ENCODE measurements at regions not wholly inside any gene's neighbourhood (a gene's known extent, or its start where the extent isn't known, plus 50 kb on each side); places are given as distances from the start of the nearest gene placed in this dataset.

GRCh38 chr17:70310221-70310672 is 140.9 kb downstream of the KCNJ2 start:
- intact Hi-C loops (cut with DNase I, micrococcal nuclease) = no loop called here
- H3K4me1 Mint-ChIP-seq = no peaks in the 10 kb centered on the region

GRCh38 chr17:70313086-70313852 is 143.9 kb downstream of the KCNJ2 start:
- ATAC-seq (no peak), DNase-seq (no peak)
- intact Hi-C loops (cut with DNase I, micrococcal nuclease) = no loop called here
- no peaks in the 10 kb centered on the region for H3K36me3 Mint-ChIP-seq (ENCODE audit: low read depth)
- no peaks in the 10 kb centered on the region for H3K9me3 Mint-ChIP-seq (ENCODE audit: low read depth)
- H3K27me3 Mint-ChIP-seq = no peaks in the 10 kb centered on the region
- CTCF ChIA-PET = no interaction called here
- no peaks in the 10 kb centered on the region for H3K4me1 Mint-ChIP-seq
- H3K27ac Mint-ChIP-seq = no peak overlapping the region
- no peak overlapping the region for H3K4me3 Mint-ChIP-seq
- POLR2A ChIA-PET = no interaction called here

More at GRCh38 chr17:70310221-70310672, 140.9 kb downstream of the KCNJ2 start:
- ATAC-seq (no peak), DNase-seq (no peak)
- Mint-ChIP-seq H3K4me3 (no peak overlapping the region), H3K27ac (no peak overlapping the region), H3K27me3 (peaks cover 2% of the 10 kb centered on the region), H3K9me3 (ENCODE audit: low read depth) (no peaks in the 10 kb centered on the region), H3K36me3 (ENCODE audit: low read depth) (no peaks in the 10 kb centered on the region)
- ChIA-PET POLR2A (no interaction called here), CTCF (no interaction called here)

GRCh38 chr17:70314096-70314495 is 144.8 kb downstream of the KCNJ2 start:
- ATAC-seq (no peak), DNase-seq (no peak)
- POLR2A ChIA-PET = interaction anchor here (0.6 kb wide), 1 partner anchor 40 kb away, joined by 3 read pairs; no protein-coding TSS in a partner anchor
- H3K4me3 Mint-ChIP-seq = no peak overlapping the region
- CTCF ChIA-PET = no interaction called here
- intact Hi-C loops (cut with DNase I, micrococcal nuclease) = no loop called here
- H3K27me3 Mint-ChIP-seq = no peaks in the 10 kb centered on the region
- H3K9me3 Mint-ChIP-seq (ENCODE audit: low read depth) = no peaks in the 10 kb centered on the region
- no peak overlapping the region for H3K27ac Mint-ChIP-seq
- no peaks in the 10 kb centered on the region for H3K4me1 Mint-ChIP-seq
- no peaks in the 10 kb centered on the region for H3K36me3 Mint-ChIP-seq (ENCODE audit: low read depth)

GRCh38 chr17:70314506-70314905 is 145.2 kb downstream of the KCNJ2 start:
- ChIA-PET CTCF (interaction anchor here (0.6 kb wide), 1 partner anchor 34 kb away, joined by 3 read pairs; no protein-coding TSS in a partner anchor), POLR2A (interaction anchor here (0.6 kb wide), 1 partner anchor 40 kb away, joined by 3 read pairs; no protein-coding TSS in a partner anchor)
- Mint-ChIP-seq H3K36me3 (ENCODE audit: low read depth) (no peaks in the 10 kb centered on the region), H3K27ac (no peak overlapping the region), H3K4me1 (no peaks in the 10 kb centered on the region), H3K9me3 (ENCODE audit: low read depth) (no peaks in the 10 kb centered on the region), H3K4me3 (no peak overlapping the region), H3K27me3 (no peaks in the 10 kb centered on the region)
- no peak for ATAC-seq
- intact Hi-C loops (cut with DNase I, micrococcal nuclease) = no loop called here
- no peak for DNase-seq

GRCh38 chr17:70317421-70317820 is 148.1 kb downstream of the KCNJ2 start:
- Mint-ChIP-seq H3K36me3 (ENCODE audit: low read depth) (no peaks in the 10 kb centered on the region), H3K4me1 (no peaks in the 10 kb centered on the region), H3K27ac (no peak overlapping the region), H3K9me3 (ENCODE audit: low read depth) (peaks cover 2% of the 10 kb centered on the region), H3K27me3 (peaks cover 2% of the 10 kb centered on the region), H3K4me3 (no peak overlapping the region)
- ATAC-seq (no peak), DNase-seq (no peak)
- ChIA-PET POLR2A (no interaction called here), CTCF (no interaction called here)
- intact Hi-C loops (cut with DNase I, micrococcal nuclease) = no loop called here

GRCh38 chr17:70318051-70318450 is 148.7 kb downstream of the KCNJ2 start:
- Mint-ChIP-seq H3K4me1 (no peaks in the 10 kb centered on the region), H3K27me3 (peaks cover 4% of the 10 kb centered on the region), H3K27ac (no peak overlapping the region), H3K36me3 (ENCODE audit: low read depth) (no peaks in the 10 kb centered on the region), H3K9me3 (ENCODE audit: low read depth) (peaks cover 2% of the 10 kb centered on the region), H3K4me3 (no peak overlapping the region)
- CTCF ChIA-PET = no interaction called here
- ATAC-seq (no peak), DNase-seq (no peak)
- POLR2A ChIA-PET = no interaction called here
- intact Hi-C loops (cut with DNase I, micrococcal nuclease) = no loop called here

- Mint-ChIP-seq H3K4me3 (no peak overlapping the region), H3K9me3 (ENCODE audit: low read depth) (peaks cover 2% of the 10 kb centered on the region), H3K4me1 (no peaks in the 10 kb centered on the region), H3K36me3 (ENCODE audit: low read depth) (no peaks in the 10 kb centered on the region), H3K27ac (no peak overlapping the region), H3K27me3 (peaks cover 4% of the 10 kb centered on the region)
- intact Hi-C loops (cut with DNase I, micrococcal nuclease) = no loop called here
- ATAC-seq (no peak), DNase-seq (no peak)
- CTCF ChIA-PET = no interaction called here
- POLR2A ChIA-PET = no interaction called here
Observed at GRCh38 chr17:70319516-70319915, 150.2 kb downstream of the KCNJ2 start.

- DNase-seq = no peak
- no peak for ATAC-seq
- Mint-ChIP-seq H3K36me3 (ENCODE audit: low read depth) (no peaks in the 10 kb centered on the region), H3K4me3 (no peak overlapping the region), H3K27ac (no peak overlapping the region), H3K4me1 (no peaks in the 10 kb centered on the region), H3K27me3 (peaks cover 4% of the 10 kb centered on the region), H3K9me3 (ENCODE audit: low read depth) (peaks cover 2% of the 10 kb centered on the region)
- POLR2A ChIA-PET = no interaction called here
- intact Hi-C loops (cut with DNase I, micrococcal nuclease) = no loop called here
- CTCF ChIA-PET = no interaction called here
Observed at GRCh38 chr17:70320673-70321345, 151.5 kb downstream of the KCNJ2 start.

- POLR2A ChIA-PET = no interaction called here
Observed at GRCh38 chr17:70321352-70321751, 152.0 kb downstream of the KCNJ2 start.

GRCh38 chr17:70323269-70323668 is 153.9 kb downstream of the KCNJ2 start:
- no peak for DNase-seq
- Mint-ChIP-seq H3K9me3 (ENCODE audit: low read depth) (peaks cover 2% of the 10 kb centered on the region), H3K4me1 (no peaks in the 10 kb centered on the region), H3K27me3 (peaks cover 4% of the 10 kb centered on the region), H3K36me3 (ENCODE audit: low read depth) (no peaks in the 10 kb centered on the region), H3K27ac (no peak overlapping the region), H3K4me3 (no peak overlapping the region)
- intact Hi-C loops (cut with DNase I, micrococcal nuclease) = no loop called here
- ChIA-PET CTCF (interaction anchor here (0.9 kb wide), 1 partner anchor 39 kb away, joined by 3 read pairs; no protein-coding TSS in a partner anchor), POLR2A (no interaction called here)
- ATAC-seq = no peak

More at GRCh38 chr17:70321352-70321751, 152.0 kb downstream of the KCNJ2 start:
- peaks cover 4% of the 10 kb centered on the region for H3K27me3 Mint-ChIP-seq
- intact Hi-C loops (cut with DNase I, micrococcal nuclease) = no loop called here
- H3K9me3 Mint-ChIP-seq (ENCODE audit: low read depth) = peaks cover 2% of the 10 kb centered on the region
- H3K4me3 Mint-ChIP-seq = no peak overlapping the region
- DNase-seq (no peak), ATAC-seq (no peak)
- H3K36me3 Mint-ChIP-seq (ENCODE audit: low read depth) = no peaks in the 10 kb centered on the region
- H3K4me1 Mint-ChIP-seq = no peaks in the 10 kb centered on the region
- CTCF ChIA-PET = no interaction called here
- H3K27ac Mint-ChIP-seq = no peak overlapping the region

GRCh38 chr17:70324031-70324430 is 154.7 kb downstream of the KCNJ2 start:
- Mint-ChIP-seq H3K36me3 (ENCODE audit: low read depth) (no peaks in the 10 kb centered on the region), H3K4me3 (no peak overlapping the region), H3K27me3 (peaks cover 4% of the 10 kb centered on the region), H3K27ac (no peak overlapping the region), H3K4me1 (no peaks in the 10 kb centered on the region), H3K9me3 (ENCODE audit: low read depth) (peaks cover 2% of the 10 kb centered on the region)
- POLR2A ChIA-PET = no interaction called here
- DNase-seq (no peak), ATAC-seq (no peak)
- intact Hi-C loops (cut with DNase I, micrococcal nuclease) = no loop called here
- CTCF ChIA-PET = interaction anchor here (0.9 kb wide), 1 partner anchor 40 kb away, joined by 3 read pairs; no protein-coding TSS in a partner anchor

GRCh38 chr17:70327279-70327678 is 157.9 kb downstream of the KCNJ2 start:
- H3K27me3 Mint-ChIP-seq = peaks cover 2% of the 10 kb centered on the region
- H3K4me3 Mint-ChIP-seq = no peak overlapping the region
- ChIA-PET CTCF (no interaction called here), POLR2A (no interaction called here)
- H3K9me3 Mint-ChIP-seq (ENCODE audit: low read depth) = no peaks in the 10 kb centered on the region
- DNase-seq = no peak
- no peaks in the 10 kb centered on the region for H3K36me3 Mint-ChIP-seq (ENCODE audit: low read depth)
- H3K4me1 Mint-ChIP-seq = no peaks in the 10 kb centered on the region
- ATAC-seq = no peak
- intact Hi-C loops (cut with DNase I, micrococcal nuclease) = no loop called here
- H3K27ac Mint-ChIP-seq = no peak overlapping the region
